ENCODE measurements at regions not wholly inside any gene's neighbourhood (a gene's known extent, or its start where the extent isn't known, plus 50 kb on each side); places are given as distances from the start of the nearest gene placed in this dataset.

DNA sequence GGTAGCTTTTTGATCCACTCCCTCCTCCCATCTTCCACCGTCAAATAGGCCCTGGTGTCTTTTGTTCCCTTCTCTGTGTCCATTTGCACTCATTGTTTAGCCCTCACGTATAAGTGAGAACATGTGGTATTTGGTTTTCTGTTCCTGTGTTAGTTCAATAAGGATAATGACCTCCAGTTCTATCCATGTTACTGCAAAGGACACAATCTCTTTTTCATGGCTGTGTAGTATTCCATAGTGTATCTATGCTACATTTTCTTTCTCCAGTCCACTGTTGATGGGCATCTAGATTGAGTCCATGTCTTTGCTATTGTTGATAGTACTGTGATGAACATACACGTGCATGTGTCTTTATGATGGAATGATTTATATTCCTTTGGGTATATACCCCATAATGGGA lies 136.0 kb upstream of the USP29 start:
- FAIRE-seq (no peak), DNase-seq (ENCODE audit: low read depth in 1 of 2, low spot score in 2 of 2) (no peak)
- Histone ChIP-seq H4K8ac (ENCODE audit: extremely low read depth, insufficient read depth, low read length) (no peak overlapping the region), H3K79me2 (ENCODE audit: control insufficient read depth in 1 of 2, insufficient read depth in 2 of 2, low read length in 2 of 2) (no peaks in the 10 kb centered on the region), H3K4me1 (replicated peaks in 1 of 4; ENCODE audit: control insufficient read depth in 3 of 4, insufficient read depth in 4 of 4, low read length in 3 of 4) (no peaks in the 10 kb centered on the region), H2BK120ac (replicated peaks; ENCODE audit: low read depth, low read length) (no peak overlapping the region), H4K91ac (replicated peaks; ENCODE audit: insufficient read length, low read length) (no peak overlapping the region), H2BK20ac (ENCODE audit: low read length) (no peak overlapping the region), H3K23me2 (ENCODE audit: low read depth, low read length) (no peaks in the 10 kb centered on the region), H2BK12ac (ENCODE audit: low read depth, low read length) (no peak overlapping the region), H2AK5ac (ENCODE audit: low read depth, low read length) (no peak overlapping the region), H3K14ac (ENCODE audit: insufficient read length) (no peak overlapping the region), H3K4me3 (ENCODE audit: extremely low read depth in 1 of 4, insufficient read depth in 2 of 4, low read depth in 3 of 4, low read length in 4 of 4) (no peak overlapping the region), H3K27me3 (replicated peaks in 1 of 4; ENCODE audit: control insufficient read depth in 3 of 4, extremely low read depth in 1 of 4, insufficient read depth in 3 of 4, low read length in 3 of 4) (no peaks in the 10 kb centered on the region), H2BK5ac (ENCODE audit: low read depth, low read length) (no peak overlapping the region), H3K9ac (replicated peaks in 1 of 4; ENCODE audit: extremely low read depth in 1 of 4, low read depth in 3 of 4, low read length in 3 of 4) (no peak overlapping the region), H2AFZ (ENCODE audit: low read length) (no peak overlapping the region), H2BK15ac (ENCODE audit: low read length) (no peak overlapping the region), H3K18ac (ENCODE audit: extremely low read depth, low read length) (no peak overlapping the region), H3K4me2 (ENCODE audit: insufficient read depth in 1 of 2, low read depth in 2 of 2, low read length in 2 of 2) (no peak overlapping the region), H3K4ac (replicated peaks; ENCODE audit: insufficient read length, low read depth, low read length) (no peak overlapping the region), H3K27ac (ENCODE audit: low read depth, low read length) (no peak overlapping the region), H4K20me1 (replicated peaks in 1 of 2; ENCODE audit: control insufficient read depth in 1 of 2, insufficient read depth in 2 of 2, low read length in 2 of 2) (no peaks in the 10 kb centered on the region), H3K79me1 (ENCODE audit: low read depth, low read length) (no peaks in the 10 kb centered on the region), H3K56ac (replicated peaks; ENCODE audit: insufficient read length, low read depth, low read length) (no peak overlapping the region), H3K23ac (ENCODE audit: insufficient read length) (no peak overlapping the region), H4K5ac (ENCODE audit: insufficient read length, low read depth, low read length) (no peak overlapping the region), H3K9me3 (ENCODE audit: insufficient read depth in 2 of 2, low read depth in 1 of 2, low read length in 1 of 2) (peaks cover 50 to 95% of the 10 kb centered on the region in 2 experiments), H3K36me3 (ENCODE audit: control insufficient read depth in 2 of 4, insufficient read depth in 4 of 4, low read length in 3 of 4) (no peaks in the 10 kb centered on the region)
- POLR2A ChIA-PET (ENCODE audit: partially characterized antibody): no interaction called here
- TF ChIP-seq HDAC6 (IDR thresholded peaks at IDR 0.05; ENCODE audit: low read depth, low read length): no peak
- TF ChIP-seq JUN (IDR thresholded peaks at IDR 0.05; ENCODE audit: low read depth, low read length): no peak
- no peak for TF ChIP-seq FOSL1 (IDR thresholded peaks at IDR 0.05; ENCODE audit: insufficient read depth, low read depth, low read length)
- no peak for TF ChIP-seq ATF2 (IDR thresholded peaks at IDR 0.05; ENCODE audit: low read length)
- CTCF ChIA-PET (ENCODE audit: partially characterized antibody): no interaction called here
- WGBS, 2 experiments (ENCODE audit: extremely low coverage in 1 of 2, insufficient coverage in 1 of 2, insufficient read length in 1 of 2, insufficient replicate concordance in 2 of 2, low coverage in 1 of 2, low lambda C conversion rate in 2 of 2, missing lambda C conversion rate in 1 of 2): 66% methylated on average over 3 of the region's 3 CpGs; no CpG with 5 or more reads in 1 of the 2 experiments
